ENCODE measurements at regions not wholly inside any gene's neighbourhood (a gene's known extent, or its start where the extent isn't known, plus 50 kb on each side); places are given as distances from the start of the nearest gene placed in this dataset.

DNA sequence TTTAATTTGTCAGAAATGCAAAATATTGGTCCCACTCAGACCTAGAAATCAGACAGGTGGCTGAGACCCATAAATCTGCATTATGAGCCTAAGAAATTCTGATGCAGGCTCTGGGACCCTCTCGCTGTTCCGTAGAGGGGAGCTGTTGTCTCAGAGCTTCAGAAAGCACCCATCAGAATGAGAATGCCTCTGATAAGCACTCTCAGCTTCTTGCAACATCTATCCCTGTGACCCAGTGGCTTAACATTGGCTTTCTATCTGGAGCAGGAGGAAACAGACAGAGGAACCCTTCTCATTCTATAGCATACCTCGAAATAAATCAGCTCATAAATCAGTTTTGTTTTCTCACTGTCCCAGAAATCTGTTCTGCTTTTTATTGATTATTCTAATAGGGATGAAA, 184.6 kb upstream of the SP4 start:
- FAIRE-seq: no peak
- no peaks in the 10 kb centered on the region for H3K36me3 ChIP-seq (ENCODE audit: control insufficient read depth in 2 of 2, extremely low read depth in 1 of 2, insufficient read depth in 2 of 2, low read length in 2 of 2)
- no peak for DNase-seq (ENCODE audit: low read depth, low spot score)
- peaks cover 6 to 19% of the 10 kb centered on the region in 2 experiments for H3K27me3 ChIP-seq (ENCODE audit: control insufficient read depth in 2 of 2, insufficient read depth in 2 of 2, low read length in 2 of 2)
- no peak overlapping the region for H3K9ac ChIP-seq (replicated peaks; ENCODE audit: extremely low read depth, insufficient read depth, low read length)
- BruUV-seq (replicated peaks): no TSS peak
- ChIA-PET POLR2A (no interaction called here), CTCF (no interaction called here)
- H3K4me2 ChIP-seq (ENCODE audit: insufficient read depth, low read length): no peak overlapping the region
- H4K20me1 ChIP-seq (replicated peaks; ENCODE audit: control insufficient read depth, extremely low read depth, insufficient read depth, low read length): no peaks in the 10 kb centered on the region
- H3K4me3 ChIP-seq (replicated peaks in 1 of 3; ENCODE audit: insufficient read depth in 1 of 3, low read depth in 1 of 3, low read length in 3 of 3): no peak overlapping the region
- dilution Hi-C loops (cut with MboI; ENCODE audit: extremely low pct_ligation_motif_present, low sequenced_read_pairs): no loop called here
- no peak overlapping the region for H3K27ac ChIP-seq (ENCODE audit: insufficient read depth, low read depth, low read length)
- H3K79me2 ChIP-seq (ENCODE audit: control insufficient read depth, insufficient read depth, low read length): no peaks in the 10 kb centered on the region
- no peaks in the 10 kb centered on the region for H3K4me1 ChIP-seq (ENCODE audit: control insufficient read depth, extremely low read depth, insufficient read depth, low read length)
- H2AFZ ChIP-seq (ENCODE audit: low read depth, low read length): no peak overlapping the region
- no peak for TF ChIP-seq POLR2AphosphoS5 (IDR thresholded peaks at IDR 0.05; ENCODE audit: insufficient read depth, low read depth, low read length)
- no peak for TF ChIP-seq POLR2A (IDR thresholded peaks at IDR 0.05; ENCODE audit: low read depth, low read length)
- TF ChIP-seq, protein P1, sequence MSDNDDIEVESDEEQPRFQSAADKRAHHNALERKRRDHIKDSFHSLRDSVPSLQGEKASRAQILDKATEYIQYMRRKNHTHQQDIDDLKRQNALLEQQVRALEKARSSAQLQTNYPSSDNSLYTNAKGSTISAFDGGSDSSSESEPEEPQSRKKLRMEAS (IDR thresholded peaks at IDR 0.05; ENCODE audit: insufficient read depth, insufficient read length): no peak
- TF ChIP-seq, protein P2, sequence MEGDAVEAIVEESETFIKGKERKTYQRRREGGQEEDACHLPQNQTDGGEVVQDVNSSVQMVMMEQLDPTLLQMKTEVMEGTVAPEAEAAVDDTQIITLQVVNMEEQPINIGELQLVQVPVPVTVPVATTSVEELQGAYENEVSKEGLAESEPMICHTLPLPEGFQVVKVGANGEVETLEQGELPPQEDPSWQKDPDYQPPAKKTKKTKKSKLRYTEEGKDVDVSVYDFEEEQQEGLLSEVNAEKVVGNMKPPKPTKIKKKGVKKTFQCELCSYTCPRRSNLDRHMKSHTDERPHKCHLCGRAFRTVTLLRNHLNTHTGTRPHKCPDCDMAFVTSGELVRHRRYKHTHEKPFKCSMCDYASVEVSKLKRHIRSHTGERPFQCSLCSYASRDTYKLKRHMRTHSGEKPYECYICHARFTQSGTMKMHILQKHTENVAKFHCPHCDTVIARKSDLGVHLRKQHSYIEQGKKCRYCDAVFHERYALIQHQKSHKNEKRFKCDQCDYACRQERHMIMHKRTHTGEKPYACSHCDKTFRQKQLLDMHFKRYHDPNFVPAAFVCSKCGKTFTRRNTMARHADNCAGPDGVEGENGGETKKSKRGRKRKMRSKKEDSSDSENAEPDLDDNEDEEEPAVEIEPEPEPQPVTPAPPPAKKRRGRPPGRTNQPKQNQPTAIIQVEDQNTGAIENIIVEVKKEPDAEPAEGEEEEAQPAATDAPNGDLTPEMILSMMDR (IDR thresholded peaks at IDR 0.05; ENCODE audit: extremely low read depth in 1 of 2, insufficient read depth in 1 of 2, low read depth in 1 of 2, low read length in 2 of 2): no peak
- no peak for TF ChIP-seq MYC (IDR thresholded peaks at IDR 0.05; ENCODE audit: low read depth, low read length)
- TF ChIP-seq GATA2 (IDR thresholded peaks at IDR 0.05; ENCODE audit: insufficient read depth, insufficient read length, low read depth, low read length): no peak
- no peak for TF ChIP-seq JUN (IDR thresholded peaks at IDR 0.05; ENCODE audit: borderline replicate concordance, insufficient read depth, insufficient read length, low read depth)
- no peak for TF ChIP-seq FOS (IDR thresholded peaks at IDR 0.05; ENCODE audit: borderline replicate concordance, insufficient read depth, low read length)
- no peak for TF ChIP-seq EZH2 (IDR thresholded peaks at IDR 0.05; ENCODE audit: borderline replicate concordance, low read depth, low read length, severe bottlenecking)
- no peaks in the 10 kb centered on the region for H3K9me1 ChIP-seq (replicated peaks; ENCODE audit: control insufficient read depth, extremely low read depth, insufficient read depth, low read length)
- H3K9me3 ChIP-seq (replicated peaks; ENCODE audit: control insufficient read depth, insufficient read depth, low read length): no peaks in the 10 kb centered on the region
- intact Hi-C loops (cut with micrococcal nuclease): no loop called here

All from endothelial cell of umbilical vein (primary cell).